ENCODE measurements at regions not wholly inside any gene's neighbourhood (a gene's known extent, or its start where the extent isn't known, plus 50 kb on each side); places are given as distances from the start of the nearest gene placed in this dataset.

DNA sequence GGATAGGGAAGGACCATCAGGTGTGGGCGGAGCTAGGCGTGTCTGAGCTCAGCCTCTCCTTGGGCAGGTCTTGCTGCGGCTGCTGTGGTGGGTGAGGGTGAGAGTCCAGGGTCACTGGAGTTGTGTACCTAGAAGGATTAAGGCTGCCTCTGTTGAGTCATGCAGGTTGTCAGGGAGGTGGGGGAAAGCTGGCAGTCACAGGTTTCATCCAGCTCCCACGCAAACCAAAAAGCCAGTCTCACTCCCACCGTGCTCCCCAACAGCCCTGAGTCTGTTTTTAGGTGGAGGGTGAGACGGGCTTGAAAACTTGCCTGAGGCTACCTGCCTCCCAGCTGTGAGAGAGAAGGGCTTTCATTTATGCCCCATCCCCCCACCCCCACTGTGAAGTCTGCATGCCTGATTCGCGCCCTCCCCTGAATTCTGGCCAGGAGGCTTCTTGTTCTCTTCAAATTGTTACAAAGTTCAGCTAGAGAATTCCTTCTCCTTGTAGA lies 161.5 kb downstream of the MYLK4 start:
- H3K27me3 ChIP-seq (ENCODE audit: control insufficient read depth in 5 of 5, insufficient read depth in 4 of 5, low read length in 5 of 5) = peaks cover 0 to 3% (median 0%) of the 10 kb centered on the region in 5 donors
- H3K9me3 ChIP-seq (ENCODE audit: control insufficient read depth in 5 of 5, low read length in 5 of 5) = peaks cover 0 to 12% (median 0%) of the 10 kb centered on the region in 5 donors
- H3K9ac ChIP-seq (ENCODE audit: low read length in 5 of 5) = no peak overlapping the region
- H3K4me3 ChIP-seq (ENCODE audit: low read depth in 1 of 5, low read length in 5 of 5) = no peak overlapping the region
- H3K27ac ChIP-seq (ENCODE audit: low read depth, low read length) = no peak overlapping the region
- H3K4me1 ChIP-seq (ENCODE audit: control insufficient read depth in 5 of 5, insufficient read depth in 5 of 5, low read length in 5 of 5) = peaks cover 0 to 12% (median 0%) of the 10 kb centered on the region in 5 donors
- H3K36me3 ChIP-seq (ENCODE audit: control insufficient read depth in 5 of 5, insufficient read depth in 5 of 5, low read length in 5 of 5) = no peaks in the 10 kb centered on the region

DNA sequence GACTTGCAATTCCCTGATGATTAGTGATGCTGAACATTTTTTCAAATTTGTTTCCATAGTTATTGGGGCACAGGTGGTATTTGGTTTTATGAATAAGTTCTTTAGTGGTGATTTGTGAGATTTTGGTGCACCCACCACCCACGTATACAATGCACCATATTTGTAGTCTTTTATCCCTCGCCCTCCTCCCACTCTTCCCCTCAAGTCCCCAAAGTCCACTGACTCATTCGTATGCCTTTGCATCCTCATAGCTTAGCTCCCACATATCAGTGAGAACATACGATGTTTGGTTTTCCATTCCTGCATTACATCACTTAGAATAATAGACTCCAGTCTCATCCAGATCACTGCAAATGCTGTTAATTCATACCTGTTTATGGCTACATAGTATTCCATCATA lies 167.3 kb downstream of the MYLK4 start:
- no peak overlapping the region for H3K9ac ChIP-seq (ENCODE audit: low read length in 5 of 5)
- peaks cover 0 to 14% (median 3%) of the 10 kb centered on the region in 5 donors for H3K9me3 ChIP-seq (ENCODE audit: control insufficient read depth in 5 of 5, low read length in 5 of 5)
- no peaks in the 10 kb centered on the region for H3K4me1 ChIP-seq (ENCODE audit: control insufficient read depth in 5 of 5, insufficient read depth in 5 of 5, low read length in 5 of 5)
- no peak overlapping the region for H3K4me3 ChIP-seq (ENCODE audit: low read depth in 1 of 5, low read length in 5 of 5)
- no peak overlapping the region for H3K27ac ChIP-seq (ENCODE audit: low read depth, low read length)
- no peaks in the 10 kb centered on the region for H3K36me3 ChIP-seq (ENCODE audit: control insufficient read depth in 5 of 5, insufficient read depth in 5 of 5, low read length in 5 of 5)
- no peaks in the 10 kb centered on the region for H3K27me3 ChIP-seq (ENCODE audit: control insufficient read depth in 5 of 5, insufficient read depth in 4 of 5, low read length in 5 of 5)

DNA sequence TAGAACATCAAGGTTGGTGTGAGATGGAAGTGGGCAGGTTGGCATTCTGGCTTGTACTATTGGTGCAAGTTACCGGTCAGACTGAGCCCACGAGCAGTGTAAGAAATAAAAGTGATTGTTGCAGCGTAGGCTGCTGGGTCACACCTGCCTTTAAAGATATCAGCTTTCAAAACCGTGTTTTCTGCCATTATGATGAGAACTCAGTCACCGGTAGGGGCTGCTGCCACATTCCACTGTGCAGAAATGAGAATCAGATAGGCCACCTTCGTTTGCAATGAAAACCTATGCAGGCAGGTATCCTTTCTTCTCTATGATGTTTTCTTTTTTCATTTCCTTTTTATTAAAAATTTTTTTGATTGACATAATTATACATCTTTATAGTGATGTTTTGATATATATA lies 168.5 kb downstream of the MYLK4 start:
- no peak overlapping the region for H3K27ac ChIP-seq (ENCODE audit: low read depth, low read length)
- H3K9me3 ChIP-seq (ENCODE audit: control insufficient read depth in 5 of 5, low read length in 5 of 5) = peaks cover 0 to 14% (median 3%) of the 10 kb centered on the region in 5 donors
- no peaks in the 10 kb centered on the region for H3K27me3 ChIP-seq (ENCODE audit: control insufficient read depth in 5 of 5, insufficient read depth in 4 of 5, low read length in 5 of 5)
- no peak overlapping the region for H3K4me3 ChIP-seq (ENCODE audit: low read depth in 1 of 5, low read length in 5 of 5)
- no peaks in the 10 kb centered on the region for H3K4me1 ChIP-seq (ENCODE audit: control insufficient read depth in 5 of 5, insufficient read depth in 5 of 5, low read length in 5 of 5)
- H3K9ac ChIP-seq (ENCODE audit: low read length in 5 of 5) = no peak overlapping the region
- no peaks in the 10 kb centered on the region for H3K36me3 ChIP-seq (ENCODE audit: control insufficient read depth in 5 of 5, insufficient read depth in 5 of 5, low read length in 5 of 5)

GRCh38 chr6:2581611-2582010 lies 169.1 kb downstream of the MYLK4 start:
- H3K4me1 ChIP-seq (ENCODE audit: control insufficient read depth in 5 of 5, insufficient read depth in 5 of 5, low read length in 5 of 5) = no peaks in the 10 kb centered on the region
- H3K9ac ChIP-seq (ENCODE audit: low read length in 5 of 5) = no peak overlapping the region
- H3K9me3 ChIP-seq (ENCODE audit: control insufficient read depth in 5 of 5, low read length in 5 of 5) = peaks cover 0 to 12% (median 3%) of the 10 kb centered on the region in 5 donors
- no peaks in the 10 kb centered on the region for H3K36me3 ChIP-seq (ENCODE audit: control insufficient read depth in 5 of 5, insufficient read depth in 5 of 5, low read length in 5 of 5)
- H3K27me3 ChIP-seq (ENCODE audit: control insufficient read depth in 5 of 5, insufficient read depth in 4 of 5, low read length in 5 of 5) = no peaks in the 10 kb centered on the region
- no peak overlapping the region for H3K4me3 ChIP-seq (ENCODE audit: low read depth in 1 of 5, low read length in 5 of 5)
- H3K27ac ChIP-seq (ENCODE audit: low read depth, low read length) = no peak overlapping the region

DNA sequence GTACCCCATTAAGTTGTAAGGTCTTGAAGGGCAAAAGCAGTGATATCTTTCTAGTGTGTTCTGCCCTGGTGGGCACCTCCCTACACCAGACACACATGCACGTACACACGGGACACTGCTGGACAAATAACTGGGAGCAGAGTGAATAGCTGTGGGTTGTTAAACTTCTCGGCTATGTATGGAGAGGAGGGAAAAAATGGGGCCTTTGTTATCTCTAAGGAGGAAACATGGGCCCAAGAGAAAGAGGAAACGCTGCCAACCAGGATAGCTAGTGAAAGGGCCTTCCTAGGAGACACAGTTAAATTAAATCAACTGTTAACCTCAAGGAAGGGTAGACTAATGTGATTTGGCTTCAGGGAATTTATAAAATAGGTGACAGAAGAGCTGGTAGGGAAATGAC lies 169.7 kb downstream of the MYLK4 start:
- no peak overlapping the region for H3K9ac ChIP-seq (ENCODE audit: low read length in 5 of 5)
- no peaks in the 10 kb centered on the region for H3K36me3 ChIP-seq (ENCODE audit: control insufficient read depth in 5 of 5, insufficient read depth in 5 of 5, low read length in 5 of 5)
- H3K4me1 ChIP-seq (ENCODE audit: control insufficient read depth in 5 of 5, insufficient read depth in 5 of 5, low read length in 5 of 5) = no peaks in the 10 kb centered on the region
- peaks cover 0 to 12% (median 3%) of the 10 kb centered on the region in 5 donors for H3K9me3 ChIP-seq (ENCODE audit: control insufficient read depth in 5 of 5, low read length in 5 of 5)
- H3K4me3 ChIP-seq (ENCODE audit: low read depth in 1 of 5, low read length in 5 of 5) = no peak overlapping the region
- H3K27me3 ChIP-seq (ENCODE audit: control insufficient read depth in 5 of 5, insufficient read depth in 4 of 5, low read length in 5 of 5) = no peaks in the 10 kb centered on the region
- H3K27ac ChIP-seq (ENCODE audit: low read depth, low read length) = no peak overlapping the region

GRCh38 chr6:2579804-2580570 lies 170.7 kb downstream of the MYLK4 start:
- Histone ChIP-seq H3K36me3 (ENCODE audit: control insufficient read depth in 5 of 5, insufficient read depth in 5 of 5, low read length in 5 of 5) (no peaks in the 10 kb centered on the region), H3K4me3 (ENCODE audit: low read depth in 1 of 5, low read length in 5 of 5) (no peak overlapping the region), H3K9ac (ENCODE audit: low read length in 5 of 5) (no peak overlapping the region), H3K27me3 (ENCODE audit: control insufficient read depth in 5 of 5, insufficient read depth in 4 of 5, low read length in 5 of 5) (no peaks in the 10 kb centered on the region), H3K4me1 (ENCODE audit: control insufficient read depth in 5 of 5, insufficient read depth in 5 of 5, low read length in 5 of 5) (no peaks in the 10 kb centered on the region), H3K9me3 (ENCODE audit: control insufficient read depth in 5 of 5, low read length in 5 of 5) (peaks cover 0 to 11% (median 6%) of the 10 kb centered on the region in 5 donors), H3K27ac (ENCODE audit: low read depth, low read length) (no peak overlapping the region)

DNA sequence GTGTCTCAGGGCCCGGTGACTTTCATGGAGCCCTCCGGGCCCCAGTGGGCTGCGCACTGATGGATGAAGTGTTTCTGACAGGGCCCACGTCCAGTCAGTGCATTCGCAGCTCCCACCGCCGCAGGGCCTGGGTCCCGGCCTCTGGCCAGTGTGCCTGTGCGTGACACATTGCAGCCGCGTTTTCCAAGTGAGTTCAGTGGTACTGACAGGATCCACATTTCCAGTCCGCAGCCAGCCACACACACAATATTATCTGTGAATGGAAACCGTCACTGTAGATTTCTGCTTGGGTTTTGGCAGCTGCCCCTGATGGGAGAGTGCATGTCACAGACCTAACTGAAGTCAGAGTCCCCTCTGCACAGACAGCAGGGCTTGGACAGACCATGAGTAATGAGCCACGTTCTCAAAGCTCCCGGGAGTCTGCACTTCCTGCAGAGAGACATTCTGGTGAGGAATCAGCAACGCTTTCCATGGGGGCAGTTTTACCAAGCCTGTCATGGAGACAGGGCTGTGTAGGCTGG lies 171.4 kb downstream of the MYLK4 start:
- Histone ChIP-seq H3K9ac (ENCODE audit: low read length in 5 of 5) (no peak overlapping the region), H3K27me3 (ENCODE audit: control insufficient read depth in 5 of 5, insufficient read depth in 4 of 5, low read length in 5 of 5) (no peaks in the 10 kb centered on the region), H3K4me3 (ENCODE audit: low read depth in 1 of 5, low read length in 5 of 5) (no peak overlapping the region), H3K36me3 (ENCODE audit: control insufficient read depth in 5 of 5, insufficient read depth in 5 of 5, low read length in 5 of 5) (no peaks in the 10 kb centered on the region), H3K9me3 (ENCODE audit: control insufficient read depth in 5 of 5, low read length in 5 of 5) (peaks cover 0 to 8% (median 3%) of the 10 kb centered on the region in 5 donors), H3K4me1 (ENCODE audit: control insufficient read depth in 5 of 5, insufficient read depth in 5 of 5, low read length in 5 of 5) (no peaks in the 10 kb centered on the region), H3K27ac (ENCODE audit: low read depth, low read length) (no peak overlapping the region)

DNA sequence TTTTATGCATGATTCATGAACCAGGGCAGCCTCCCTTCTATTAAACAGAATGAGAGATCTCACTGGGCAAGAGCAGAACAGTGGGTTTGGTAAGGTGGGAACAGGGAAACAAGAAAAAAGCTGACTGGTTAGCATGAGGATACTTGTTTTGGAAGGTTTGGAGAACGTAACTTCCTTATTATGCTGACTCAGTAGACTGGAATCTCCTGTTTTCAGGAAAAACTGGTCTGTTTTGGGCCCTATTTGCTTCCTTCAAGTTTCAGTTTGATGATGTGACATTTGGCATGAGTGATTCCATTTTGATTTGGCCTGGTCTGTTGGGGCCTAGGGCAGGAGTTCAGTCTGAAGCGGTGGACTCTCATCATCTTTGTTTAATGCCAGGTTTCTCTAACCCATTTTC lies 172.0 kb downstream of the MYLK4 start:
- Histone ChIP-seq H3K9me3 (ENCODE audit: control insufficient read depth in 5 of 5, low read length in 5 of 5) (peaks cover 0 to 6% (median 6%) of the 10 kb centered on the region in 5 donors), H3K9ac (ENCODE audit: low read length in 5 of 5) (no peak overlapping the region), H3K27ac (ENCODE audit: low read depth, low read length) (no peak overlapping the region), H3K36me3 (ENCODE audit: control insufficient read depth in 5 of 5, insufficient read depth in 5 of 5, low read length in 5 of 5) (no peaks in the 10 kb centered on the region), H3K4me3 (ENCODE audit: low read depth in 1 of 5, low read length in 5 of 5) (no peak overlapping the region), H3K27me3 (ENCODE audit: control insufficient read depth in 5 of 5, insufficient read depth in 4 of 5, low read length in 5 of 5) (no peaks in the 10 kb centered on the region), H3K4me1 (ENCODE audit: control insufficient read depth in 5 of 5, insufficient read depth in 5 of 5, low read length in 5 of 5) (no peaks in the 10 kb centered on the region)

DNA sequence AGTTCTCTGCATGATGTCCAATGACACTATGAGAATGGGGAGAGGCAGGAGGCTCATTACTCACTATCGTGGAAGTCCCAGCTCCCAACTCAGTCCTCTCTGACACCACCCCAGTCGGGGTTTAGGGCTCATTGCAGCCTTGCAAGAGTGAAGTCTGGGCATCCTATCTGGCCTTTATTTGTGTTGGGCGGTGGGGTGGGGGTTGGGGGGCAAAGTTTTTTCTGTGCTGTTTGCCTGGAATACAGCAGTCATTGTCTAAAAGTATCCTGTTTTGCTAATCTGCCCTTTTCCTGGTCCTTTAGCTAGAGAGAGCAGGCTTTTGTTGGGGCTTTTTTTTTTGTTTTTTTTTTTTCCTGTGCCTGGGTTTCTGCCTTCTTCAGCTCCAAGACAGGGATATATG lies 174.2 kb downstream of the MYLK4 start:
- no peak overlapping the region for H3K27ac ChIP-seq (ENCODE audit: low read depth, low read length)
- no peak overlapping the region for H3K9ac ChIP-seq (ENCODE audit: low read length in 5 of 5)
- peaks cover 0 to 6% (median 6%) of the 10 kb centered on the region in 5 donors for H3K9me3 ChIP-seq (ENCODE audit: control insufficient read depth in 5 of 5, low read length in 5 of 5)
- H3K4me3 ChIP-seq (ENCODE audit: low read depth in 1 of 5, low read length in 5 of 5) = no peak overlapping the region
- H3K27me3 ChIP-seq (ENCODE audit: control insufficient read depth in 5 of 5, insufficient read depth in 4 of 5, low read length in 5 of 5) = no peaks in the 10 kb centered on the region
- H3K4me1 ChIP-seq (ENCODE audit: control insufficient read depth in 5 of 5, insufficient read depth in 5 of 5, low read length in 5 of 5) = no peaks in the 10 kb centered on the region
- H3K36me3 ChIP-seq (ENCODE audit: control insufficient read depth in 5 of 5, insufficient read depth in 5 of 5, low read length in 5 of 5) = no peaks in the 10 kb centered on the region

- Histone ChIP-seq H3K9ac (ENCODE audit: low read length in 5 of 5) (no peak overlapping the region), H3K36me3 (ENCODE audit: control insufficient read depth in 5 of 5, insufficient read depth in 5 of 5, low read length in 5 of 5) (no peaks in the 10 kb centered on the region), H3K27ac (ENCODE audit: low read depth, low read length) (no peak overlapping the region), H3K27me3 (ENCODE audit: control insufficient read depth in 5 of 5, insufficient read depth in 4 of 5, low read length in 5 of 5) (no peaks in the 10 kb centered on the region), H3K4me1 (ENCODE audit: control insufficient read depth in 5 of 5, insufficient read depth in 5 of 5, low read length in 5 of 5) (no peaks in the 10 kb centered on the region), H3K9me3 (ENCODE audit: control insufficient read depth in 5 of 5, low read length in 5 of 5) (peaks cover 0 to 6% (median 3%) of the 10 kb centered on the region in 5 donors), H3K4me3 (ENCODE audit: low read depth in 1 of 5, low read length in 5 of 5) (no peak overlapping the region)
Measured at GRCh38 chr6:2575236-2575635, 175.5 kb downstream of the MYLK4 start.

All from subcutaneous abdominal adipose tissue (tissue), 5 donors.